H1 (cell line): ENCODE measurements at regions not wholly inside any gene's neighbourhood (a gene's known extent, or its start where the extent isn't known, plus 50 kb on each side); places are given as distances from the start of the nearest gene placed in this dataset.

ENCODE experiments used
- CTCF ChIA-PET: fragments of 300-600 bp; sonication (Branson Sonifier 250); formaldehyde crosslinking; loops from one replicate; lab custom pipeline; 2021; ENCODE audit not compliant: partially characterized antibody; lab: Charles Lee
- POLR2A ChIA-PET: fragments of 300-600 bp; sonication (Branson Sonifier 250); formaldehyde crosslinking; loops from one replicate; lab custom pipeline; 2021; ENCODE audit warnings: inconsistent platforms; ENCODE audit not compliant: partially characterized antibody; lab: Charles Lee
- DNase-seq, 2 experiments: peaks; one replicate each; pipeline versions ENCODE4 v3.0.0 to v3.0.0-alpha.2; 2010 to 2022; ENCODE audit warnings: low spot score in 2 of 2, low read depth in 1 of 2, mixed read lengths in 1 of 2
- FAIRE-seq: peaks from 2 replicates; lab custom pipeline; 2011; peaks lifted over from hg19 to GRCh38; lab: Jason Lieb, UNC
- H2AFZ ChIP-seq: 2 replicates; pipeline ENCODE4 v1.8.1; 2012; ENCODE audit warnings: low read length, inconsistent platforms
- H2AK5ac ChIP-seq: 2 replicates; pipeline ENCODE4 v1.6.1; 2013; ENCODE audit warnings: low read depth, low read length
- H2BK120ac ChIP-seq: replicated peaks from 2 replicates; pipeline ENCODE3; 2013; ENCODE audit warnings: low read depth, low read length, inconsistent platforms
- H2BK12ac ChIP-seq: 2 replicates; pipeline ENCODE4 v1.6.1; 2013; ENCODE audit warnings: low read depth, low read length
- H2BK15ac ChIP-seq: 2 replicates; pipeline ENCODE4 v1.6.1; 2013; ENCODE audit warnings: low read length
- H2BK20ac ChIP-seq: 2 replicates; pipeline ENCODE4 v1.6.1; 2013; ENCODE audit warnings: low read length
- H2BK5ac ChIP-seq: 2 replicates; pipeline ENCODE4 v1.6.1; 2013; ENCODE audit warnings: low read depth, low read length
- H3K14ac ChIP-seq: 2 replicates; pipeline ENCODE4 v1.6.1; 2013; ENCODE audit warnings: inconsistent platforms; ENCODE audit not compliant: insufficient read length
- H3K18ac ChIP-seq: 2 replicates; pipeline ENCODE4 v1.6.1; 2013; ENCODE audit warnings: low read length; ENCODE audit errors: extremely low read depth
- H3K23ac ChIP-seq: 2 replicates; pipeline ENCODE4 v1.6.1; 2013; ENCODE audit warnings: inconsistent platforms; ENCODE audit not compliant: insufficient read length
- H3K23me2 ChIP-seq: 2 replicates; pipeline ENCODE4 v1.6.1; 2013; ENCODE audit warnings: low read depth, low read length
- H3K27ac ChIP-seq: 2 replicates; pipeline ENCODE4 v1.6.1; 2011; ENCODE audit warnings: low read depth, low read length, inconsistent platforms
- H3K27me3 ChIP-seq, 4 experiments: replicated peaks in 1 of 4; 1 replicate in 1 of 4; 2 replicates in 3 of 4; pipeline versions ENCODE4 v1.6.1 to v1.8.1; 2011 to 2013; ENCODE audit warnings: low read length in 3 of 4, mild to moderate bottlenecking in 3 of 4, inconsistent platforms in 2 of 4, mixed read lengths in 2 of 4, moderate library complexity in 1 of 4; ENCODE audit not compliant: control insufficient read depth in 3 of 4, insufficient read depth in 3 of 4; ENCODE audit errors: extremely low read depth in 1 of 4
- H3K36me3 ChIP-seq, 4 experiments: 2 replicates each; pipeline versions ENCODE4 v1.6.1 to v1.8.1; 2011 to 2013; ENCODE audit warnings: mild to moderate bottlenecking in 4 of 4, low read length in 3 of 4, moderate library complexity in 2 of 4, control low read depth in 1 of 4, inconsistent platforms in 1 of 4; ENCODE audit not compliant: insufficient read depth in 4 of 4, control insufficient read depth in 2 of 4
- H3K4ac ChIP-seq: replicated peaks from 2 replicates; pipeline ENCODE3; 2013; ENCODE audit warnings: low read length, low read depth, mixed read lengths, inconsistent platforms; ENCODE audit not compliant: insufficient read length
- H3K4me1 ChIP-seq, 4 experiments: replicated peaks in 1 of 4; 1 replicate in 1 of 4; 2 replicates in 3 of 4; pipeline versions ENCODE4 v1.6.1 to v1.8.1; 2011 to 2013; ENCODE audit warnings: low read length in 3 of 4, inconsistent platforms in 2 of 4, mixed read lengths in 1 of 4; ENCODE audit not compliant: insufficient read depth in 4 of 4, control insufficient read depth in 3 of 4
- H3K4me2 ChIP-seq, 2 experiments: 2 replicates each; pipeline versions ENCODE4 v1.6.1 to v1.8.1; 2011 to 2013; ENCODE audit warnings: low read depth in 2 of 2, low read length in 2 of 2, control low read depth in 1 of 2, inconsistent platforms in 1 of 2, mild to moderate bottlenecking in 1 of 2; ENCODE audit not compliant: insufficient read depth in 1 of 2
- H3K4me3 ChIP-seq, 4 experiments: fragments of 200-600, 300-600 bp in 1 of 4; sonication (generic), shearing (Covaris generic), sonication (Bioruptor Twin) in 1 of 4; 2 replicates each; pipeline versions ENCODE4 v1.5.1 to v1.8.1; 2011 to 2016; ENCODE audit warnings: low read length in 4 of 4, low read depth in 3 of 4, control low read depth in 2 of 4, inconsistent platforms in 2 of 4, mild to moderate bottlenecking in 2 of 4, mixed read lengths in 1 of 4, moderate library complexity in 1 of 4; ENCODE audit not compliant: insufficient read depth in 2 of 4; ENCODE audit errors: extremely low read depth in 1 of 4
- H3K56ac ChIP-seq: replicated peaks from 2 replicates; pipeline ENCODE3; 2013; ENCODE audit warnings: low read depth, mild to moderate bottlenecking, mixed read lengths, low read length, inconsistent platforms; ENCODE audit not compliant: insufficient read length
- H3K79me1 ChIP-seq: 2 replicates; pipeline ENCODE4 v1.6.1; 2013; ENCODE audit warnings: low read depth, low read length, control low read depth
- H3K79me2 ChIP-seq, 2 experiments: 2 replicates each; pipeline versions ENCODE4 v1.6.1 to v1.8.1; 2012 to 2013; ENCODE audit warnings: low read length in 2 of 2, mild to moderate bottlenecking in 2 of 2, inconsistent platforms in 1 of 2; ENCODE audit not compliant: insufficient read depth in 2 of 2, control insufficient read depth in 1 of 2
- H3K9ac ChIP-seq, 4 experiments: replicated peaks in 1 of 4; 1 replicate in 1 of 4; 2 replicates in 3 of 4; pipeline versions ENCODE4 v1.6.1 to v1.8.1; 2011 to 2013; ENCODE audit warnings: low read depth in 3 of 4, low read length in 3 of 4, control low read depth in 2 of 4, mild to moderate bottlenecking in 2 of 4, moderate library complexity in 2 of 4, inconsistent platforms in 1 of 4; ENCODE audit errors: extremely low read depth in 1 of 4
- H3K9me3 ChIP-seq, 2 experiments: 2 replicates each; pipeline versions ENCODE4 v1.6.1 to v1.8.1; 2012 to 2013; ENCODE audit warnings: mild to moderate bottlenecking in 2 of 2, moderate library complexity in 2 of 2, control low read depth in 1 of 2, inconsistent platforms in 1 of 2, low read depth in 1 of 2, low read length in 1 of 2, mixed read lengths in 1 of 2; ENCODE audit not compliant: insufficient read depth in 2 of 2
- H4K20me1 ChIP-seq, 2 experiments: replicated peaks in 1 of 2; 2 replicates each; pipeline versions ENCODE3 to v1.8.1; 2011 to 2013; ENCODE audit warnings: inconsistent platforms in 2 of 2, low read length in 2 of 2, mild to moderate bottlenecking in 1 of 2; ENCODE audit not compliant: insufficient read depth in 2 of 2, control insufficient read depth in 1 of 2
- H4K5ac ChIP-seq: 2 replicates; pipeline ENCODE4 v1.6.1; 2013; ENCODE audit warnings: low read length, low read depth, mixed read lengths, inconsistent platforms; ENCODE audit not compliant: insufficient read length
- H4K8ac ChIP-seq: 2 replicates; pipeline ENCODE4 v1.8.0; 2013; ENCODE audit warnings: mild to moderate bottlenecking, moderate library complexity, low read length, inconsistent platforms; ENCODE audit not compliant: insufficient read depth; ENCODE audit errors: extremely low read depth
- H4K91ac ChIP-seq: replicated peaks from 2 replicates; pipeline ENCODE3; 2013; ENCODE audit warnings: low read length, mixed read lengths, inconsistent platforms; ENCODE audit not compliant: insufficient read length
- ASH2L ChIP-seq: fragments of 200-600, 300-600 bp; sonication (generic); IDR thresholded peaks from one replicate; pipeline ENCODE4 v1.7.1; 2017; ENCODE audit warnings: low read length
- BCL11A ChIP-seq, 2 experiments: IDR thresholded peaks; one replicate each; pipeline ENCODE4 v1.6.1; 2011; ENCODE audit warnings: low read depth in 2 of 2, low read length in 2 of 2, mild to moderate bottlenecking in 2 of 2
- CBX5 ChIP-seq: fragments of 300-800, 300-1000 bp; sonication (generic); IDR thresholded peaks from 2 replicates; pipeline ENCODE4 v1.7.1; 2016; ENCODE audit warnings: antibody characterized with exemption, low read length, low read depth
- EGR1 ChIP-seq: IDR thresholded peaks from 2 replicates; pipeline ENCODE4 v1.6.1; 2011; ENCODE audit warnings: low read depth, low read length, borderline replicate concordance
- GTF2F1 ChIP-seq: IDR thresholded peaks from 2 replicates; pipeline ENCODE4 v1.6.1; 2012; ENCODE audit warnings: low read depth, low read length, improper control_type of control experiment, borderline replicate concordance
- HDAC2 ChIP-seq, 2 experiments: fragments of 300-600 bp in 1 of 2; sonication (generic) in 1 of 2; IDR thresholded peaks; 2 replicates each; pipeline ENCODE4 v1.6.1; 2011 to 2012; ENCODE audit warnings: low read depth in 2 of 2, low read length in 2 of 2, mild to moderate bottlenecking in 2 of 2, moderate library complexity in 2 of 2, borderline replicate concordance in 1 of 2, inconsistent platforms in 1 of 2
- NANOG ChIP-seq: IDR thresholded peaks from 2 replicates; pipeline ENCODE4 v1.6.1; 2011; ENCODE audit warnings: low read length, low read depth, mild to moderate bottlenecking, inconsistent platforms; ENCODE audit not compliant: insufficient read depth, poor library complexity, severe bottlenecking
- RBBP5 ChIP-seq: IDR thresholded peaks from 2 replicates; pipeline ENCODE4 v1.7.1; 2012; ENCODE audit warnings: low read depth, mild to moderate bottlenecking, inconsistent platforms, low read length, moderate library complexity, borderline replicate concordance
- SIX5 ChIP-seq: IDR thresholded peaks from 2 replicates; pipeline ENCODE4 v1.6.1; 2011; ENCODE audit warnings: mild to moderate bottlenecking, low read depth, low read length
- TBP ChIP-seq: IDR thresholded peaks from 2 replicates; pipeline ENCODE4 v1.6.1; 2011; ENCODE audit warnings: low read depth, low read length, improper control_type of control experiment
- YY1 ChIP-seq: IDR thresholded peaks from 2 replicates; pipeline ENCODE4 v1.6.1; 2011; ENCODE audit warnings: low read depth, mild to moderate bottlenecking, low read length
- ZNF274 ChIP-seq: IDR thresholded peaks from 2 replicates; pipeline ENCODE4 v1.7.0; 2012; ENCODE audit warnings: low read length, borderline replicate concordance; ENCODE audit errors: extremely low read depth
- WGBS, 2 experiments: shearing (Covaris generic) in 1 of 2; methylation state at CpG; one replicate each; pipeline versions ENCODE4 v1.1.6 to v1.1.7; 2013 to 2015; ENCODE audit warnings: low lambda C conversion rate in 2 of 2, mixed read lengths in 2 of 2, inconsistent platforms in 1 of 2, low coverage in 1 of 2, missing lambda C conversion rate in 1 of 2; ENCODE audit not compliant: insufficient replicate concordance in 2 of 2, insufficient coverage in 1 of 2, insufficient read length in 1 of 2; ENCODE audit errors: extremely low coverage in 1 of 2, missing lambda C conversion rate in 1 of 2; 5-methylcytosine and 5-hydroxymethylcytosine counted together
- TF ChIP-seq, protein P1 (sequence below), 3 experiments: IDR thresholded peaks; 1 replicate in 2 of 3; 2 replicates in 1 of 3; pipeline versions ENCODE4 v1.5.1 to v1.6.1; 2011; ENCODE audit warnings: low read length in 3 of 3, mild to moderate bottlenecking in 3 of 3, inconsistent platforms in 2 of 3, low read depth in 1 of 3, moderate library complexity in 1 of 3; ENCODE audit not compliant: insufficient read depth in 1 of 3; ENCODE audit errors: control extremely low read depth in 1 of 3

DNA sequence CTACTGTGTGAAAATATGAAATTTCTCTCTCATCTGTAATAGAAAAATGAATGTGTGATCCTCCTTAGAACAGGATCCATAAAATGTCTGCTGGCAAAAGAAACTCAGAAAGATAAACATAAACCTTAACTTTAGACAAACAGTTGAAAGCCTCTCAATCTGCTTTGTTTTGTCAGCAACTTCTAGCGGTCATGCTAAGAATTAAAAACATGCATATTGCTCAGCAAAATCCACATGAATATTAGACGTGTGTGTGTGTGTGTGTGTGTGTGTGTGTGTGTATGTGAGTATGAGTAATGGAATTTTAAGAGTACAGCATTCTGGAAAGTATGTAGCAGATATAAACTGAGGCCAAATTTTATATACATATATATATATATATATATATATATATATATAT is 1779.2 kb upstream of the MIR17HG start:
- Histone ChIP-seq H2BK20ac (no peak overlapping the region), H3K36me3 (no peaks in the 10 kb centered on the region; a peak in 2 of 8 replicates), H3K9ac (no peak overlapping the region), H2AFZ (no peak overlapping the region), H3K14ac (no peak overlapping the region), H4K5ac (no peak overlapping the region), H4K91ac (no peak overlapping the region), H3K4me2 (no peak overlapping the region), H3K79me1 (no peaks in the 10 kb centered on the region), H3K4ac (no peak overlapping the region), H3K27ac (no peak overlapping the region), H3K18ac (no peak overlapping the region), H2BK120ac (no peak overlapping the region), H4K20me1 (no peaks in the 10 kb centered on the region), H2BK15ac (no peak overlapping the region), H2AK5ac (no peak overlapping the region), H3K4me1 (no peaks in the 10 kb centered on the region), H3K23me2 (no peaks in the 10 kb centered on the region), H3K56ac (no peak overlapping the region), H2BK12ac (no peak overlapping the region), H3K4me3 (no peak overlapping the region), H2BK5ac (no peak overlapping the region), H3K23ac (no peak overlapping the region), H4K8ac (no peak overlapping the region), H3K79me2 (no peaks in the 10 kb centered on the region), H3K9me3 (peaks cover 2 to 6% of the 10 kb centered on the region in 2 experiments; a peak in 1 of 4 replicates), H3K27me3 (no peaks in the 10 kb centered on the region)
- 82% methylated on average over 2 of the region's 2 CpGs; no CpG with 5 or more reads in 1 of the 2 experiments for WGBS, 2 experiments
- CTCF ChIA-PET = no interaction called here
- DNase-seq (no peak), FAIRE-seq (no peak)
- POLR2A ChIA-PET = no interaction called here
- TF ChIP-seq YY1 (no peak), EGR1 (no peak), ASH2L (no peak), TBP (no peak), RBBP5 (no peak), HDAC2 (IDR thresholded peaks at IDR 0.05; ENCODE audit: borderline replicate concordance in 1 of 2, low read depth in 2 of 2, low read length in 2 of 2) (no peak), ZNF274 (no peak), BCL11A (IDR thresholded peaks at IDR 0.05; ENCODE audit: low read depth in 2 of 2, low read length in 2 of 2) (no peak), NANOG (no peak), CBX5 (no peak), SIX5 (no peak), GTF2F1 (no peak)
- TF ChIP-seq, protein P1, sequence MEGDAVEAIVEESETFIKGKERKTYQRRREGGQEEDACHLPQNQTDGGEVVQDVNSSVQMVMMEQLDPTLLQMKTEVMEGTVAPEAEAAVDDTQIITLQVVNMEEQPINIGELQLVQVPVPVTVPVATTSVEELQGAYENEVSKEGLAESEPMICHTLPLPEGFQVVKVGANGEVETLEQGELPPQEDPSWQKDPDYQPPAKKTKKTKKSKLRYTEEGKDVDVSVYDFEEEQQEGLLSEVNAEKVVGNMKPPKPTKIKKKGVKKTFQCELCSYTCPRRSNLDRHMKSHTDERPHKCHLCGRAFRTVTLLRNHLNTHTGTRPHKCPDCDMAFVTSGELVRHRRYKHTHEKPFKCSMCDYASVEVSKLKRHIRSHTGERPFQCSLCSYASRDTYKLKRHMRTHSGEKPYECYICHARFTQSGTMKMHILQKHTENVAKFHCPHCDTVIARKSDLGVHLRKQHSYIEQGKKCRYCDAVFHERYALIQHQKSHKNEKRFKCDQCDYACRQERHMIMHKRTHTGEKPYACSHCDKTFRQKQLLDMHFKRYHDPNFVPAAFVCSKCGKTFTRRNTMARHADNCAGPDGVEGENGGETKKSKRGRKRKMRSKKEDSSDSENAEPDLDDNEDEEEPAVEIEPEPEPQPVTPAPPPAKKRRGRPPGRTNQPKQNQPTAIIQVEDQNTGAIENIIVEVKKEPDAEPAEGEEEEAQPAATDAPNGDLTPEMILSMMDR (IDR thresholded peaks at IDR 0.05; ENCODE audit: control extremely low read depth in 1 of 3, insufficient read depth in 1 of 3, low read depth in 1 of 3, low read length in 3 of 3) = no peak
